HepG2 (cell line): ENCODE measurements at regions not wholly inside any gene's neighbourhood (a gene's known extent, or its start where the extent isn't known, plus 50 kb on each side); places are given as distances from the start of the nearest gene placed in this dataset.
"Not testable (repeated sequence)": the region's sequence is repeated elsewhere in the genome, so short reads cannot be mapped to it uniquely, and the experiment has no call there.

Experiments used
- ATAC-seq: fragments of 200-7000 bp; cut with Tn5 transposase; 3 replicates; pipeline ENCODE4 v1.9.1; 2020; ENCODE audit warnings: mild to moderate bottlenecking, moderate library complexity
- BruUV-seq: library from RNA; stranded (reverse); fragments of 400-500 nt; replicated peaks from 2 replicates; lab custom pipeline; 2021; lab: Mats Ljungman, UMichigan
- CTCF ChIA-PET: fragments of 300-600 bp; formaldehyde crosslinking; extraction: SDS; loops from one replicate; lab custom pipeline; 2021; ENCODE audit warnings: low total read pairs, inconsistent platforms, low intra/inter-chr PET ratio; lab: Yijun Ruan, JAX
- POLR2A ChIA-PET: fragments of 350-600 bp; sonication (Branson Sonifier 250); formaldehyde crosslinking; loops from one replicate; lab custom pipeline; 2020; ENCODE audit warnings: antibody characterized with exemption, inconsistent platforms; lab: Yijun Ruan, JAX
- DNase-seq: peaks from one replicate; pipeline ENCODE4 v3.0.0-alpha.2; 2015; ENCODE audit warnings: low spot score
- FAIRE-seq: peaks from 3 replicates; lab custom pipeline; 2011; peaks lifted over from hg19 to GRCh38; lab: Jason Lieb, UNC
- H2AFZ ChIP-seq: one replicate; pipeline ENCODE4 v1.6.1; 2011; ENCODE audit warnings: low read length, inconsistent platforms
- H3K27ac ChIP-seq: fragments of 300-600 bp; 3 replicates; pipeline ENCODE4 v1.8.0; 2011; ENCODE audit warnings: mixed run types, mild to moderate bottlenecking, mixed read lengths, low read length, inconsistent platforms; ENCODE audit not compliant: insufficient read depth; ENCODE audit errors: extremely low read length
- H3K27me3 ChIP-seq, 2 experiments: fragments of 200-600 bp in 1 of 2; 2 replicates in 1 of 2; 3 replicates in 1 of 2; pipeline versions ENCODE4 v1.6.0 to v1.8.0; 2011; ENCODE audit warnings: low read length in 2 of 2, mild to moderate bottlenecking in 2 of 2, moderate library complexity in 2 of 2, inconsistent platforms in 1 of 2; ENCODE audit not compliant: insufficient read depth in 2 of 2, control insufficient read depth in 1 of 2
- H3K36me3 ChIP-seq, 2 experiments: fragments of 200-600 bp in 1 of 2; replicated peaks in 1 of 2; 2 replicates in 1 of 2; 3 replicates in 1 of 2; pipeline versions ENCODE4 v1.5.1 to v1.8.0; 2011; ENCODE audit warnings: low read length in 2 of 2, inconsistent platforms in 1 of 2; ENCODE audit not compliant: insufficient read depth in 2 of 2, control insufficient read depth in 1 of 2
- H3K4me1 ChIP-seq: 2 replicates; pipeline ENCODE4 v1.5.1; 2012; ENCODE audit warnings: low read length, inconsistent platforms; ENCODE audit not compliant: insufficient read depth
- H3K4me2 ChIP-seq: 2 replicates; pipeline ENCODE4 v1.6.0; 2011; ENCODE audit warnings: low read depth, low read length, inconsistent platforms
- H3K4me3 ChIP-seq, 3 experiments: fragments of 200-600 bp in 1 of 3; sonication (generic), shearing (Covaris generic) in 1 of 3; replicated peaks in 1 of 3; 2 replicates each; pipeline ENCODE4 v1.5.1; 2011 to 2016; ENCODE audit warnings: low read length in 3 of 3, inconsistent platforms in 2 of 3, low read depth in 2 of 3, mild to moderate bottlenecking in 2 of 3, control low read depth in 1 of 3, mixed read lengths in 1 of 3; ENCODE audit not compliant: insufficient read depth in 1 of 3
- H3K79me2 ChIP-seq: one replicate; pipeline ENCODE4 v1.6.1; 2011; ENCODE audit warnings: low read length, inconsistent platforms; ENCODE audit not compliant: insufficient read depth
- H3K9ac ChIP-seq: 2 replicates; pipeline ENCODE4 v1.6.0; 2011; ENCODE audit warnings: mild to moderate bottlenecking, low read depth, low read length, inconsistent platforms; ENCODE audit not compliant: insufficient read depth
- H3K9me3 ChIP-seq: 2 replicates; pipeline ENCODE4 v1.5.1; 2012; ENCODE audit warnings: mild to moderate bottlenecking, low read length
- H4K20me1 ChIP-seq: 2 replicates; pipeline ENCODE4 v1.6.0; 2011; ENCODE audit warnings: inconsistent platforms, mild to moderate bottlenecking, low read length, moderate library complexity; ENCODE audit not compliant: insufficient read depth
- HOXA5 ChIP-seq: sonication (generic); formaldehyde crosslinking; IDR thresholded peaks from 2 replicates; pipeline ENCODE4 v1.4.0; 2020; ENCODE audit warnings: missing genetic modification reagents
- KLF13 ChIP-seq: sonication (generic); formaldehyde crosslinking; IDR thresholded peaks from 2 replicates; pipeline ENCODE4 v1.4.0; 2020; ENCODE audit warnings: mild to moderate bottlenecking, missing genetic modification reagents
- TBL1XR1 ChIP-seq: fragments of 150-350 bp; IDR thresholded peaks from 2 replicates; pipeline ENCODE4 v1.6.1; 2014; ENCODE audit warnings: borderline replicate concordance, low read length; ENCODE audit not compliant: partially characterized antibody
- ZKSCAN1 ChIP-seq: fragments of 150-350 bp; IDR thresholded peaks from 2 replicates; pipeline ENCODE4 v1.6.1; 2014; ENCODE audit warnings: low read length
- ZNF136 ChIP-seq: sonication (generic); formaldehyde crosslinking; IDR thresholded peaks from 2 replicates; pipeline ENCODE4 v1.8.1; 2022; ENCODE audit warnings: low read depth, mild to moderate bottlenecking, moderate library complexity, missing genetic modification reagents
- ZNF543 ChIP-seq: sonication (generic); formaldehyde crosslinking; IDR thresholded peaks from 2 replicates; pipeline ENCODE4 v1.4.0; 2020; ENCODE audit warnings: mild to moderate bottlenecking, missing genetic modification reagents
- ZNF678 ChIP-seq: sonication (generic); formaldehyde crosslinking; IDR thresholded peaks from 2 replicates; pipeline ENCODE4 v1.4.0; 2020; ENCODE audit warnings: mild to moderate bottlenecking, missing genetic modification reagents
- ZSCAN21 ChIP-seq: sonication (generic); formaldehyde crosslinking; IDR thresholded peaks from 2 replicates; pipeline ENCODE4 v1.8.0; 2022; ENCODE audit warnings: mild to moderate bottlenecking, missing genetic modification reagents, moderate library complexity, borderline replicate concordance
- ZSCAN9 ChIP-seq: IDR thresholded peaks from 2 replicates; pipeline ENCODE4 v1.6.1; 2016; ENCODE audit warnings: borderline replicate concordance
- WGBS: methylation state at CpG from one replicate; pipeline ENCODE4 v1.1.6; 2017; ENCODE audit warnings: low lambda C conversion rate; 5-methylcytosine and 5-hydroxymethylcytosine counted together
- in situ Hi-C: cut with HindIII; loops from 2 replicates; pipeline ENCODE4 v1.10.0; 2017; ENCODE audit warnings: low pct_unique_long_range_greater_than_20kb; ENCODE audit not compliant: extremely low pct_ligation_motif_present
- intact Hi-C: fragments of 100-400 bp; cut with micrococcal nuclease; formaldehyde crosslinking; loops from one replicate; pipeline ENCODE4 v1.10.0; 2022; ENCODE audit not compliant: unreplicated experiment
- TF ChIP-seq, protein P1 (sequence below): sonication (generic); formaldehyde crosslinking; IDR thresholded peaks from 2 replicates; pipeline ENCODE4 v1.5.1; 2020; ENCODE audit warnings: mild to moderate bottlenecking, moderate library complexity, missing genetic modification reagents
- TF ChIP-seq, protein P2 (sequence below): sonication (generic); formaldehyde crosslinking; IDR thresholded peaks from 2 replicates; pipeline ENCODE4 v1.4.0; 2020; ENCODE audit warnings: missing genetic modification reagents

DNA sequence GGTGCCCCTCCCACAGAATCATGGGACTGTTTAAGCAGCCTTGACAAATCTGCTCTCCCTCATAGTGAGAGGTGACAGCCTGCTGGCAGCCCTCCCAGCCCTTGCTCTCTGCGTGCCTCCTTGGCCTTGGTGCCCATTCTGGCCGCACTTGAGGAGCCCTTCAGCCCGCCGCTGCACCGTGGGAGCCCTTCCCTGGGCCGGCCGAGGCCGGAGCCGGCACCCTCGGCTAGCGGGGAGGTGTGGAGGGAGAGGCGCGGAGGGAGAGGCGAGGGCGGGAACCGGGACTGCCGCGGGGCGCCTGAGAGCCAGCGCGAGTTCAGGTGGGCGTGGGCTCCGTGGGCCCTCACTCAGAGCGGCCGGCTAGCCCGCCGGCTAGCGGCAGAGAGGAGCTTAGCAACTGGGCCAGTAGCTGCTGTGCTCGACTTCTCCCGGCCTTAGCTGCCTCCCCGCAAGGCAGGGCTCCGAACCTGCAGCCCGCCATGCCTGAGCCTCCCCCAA, 125.9 kb upstream of the MYO10 start (continued):
- no peak for TF ChIP-seq ZNF543
- no peak for TF ChIP-seq KLF13 (CRISPR knock-in tag)
- no peak for TF ChIP-seq ZKSCAN1
- TF ChIP-seq ZSCAN21 (CRISPR knock-in tag): no peak
- TF ChIP-seq, protein P1, sequence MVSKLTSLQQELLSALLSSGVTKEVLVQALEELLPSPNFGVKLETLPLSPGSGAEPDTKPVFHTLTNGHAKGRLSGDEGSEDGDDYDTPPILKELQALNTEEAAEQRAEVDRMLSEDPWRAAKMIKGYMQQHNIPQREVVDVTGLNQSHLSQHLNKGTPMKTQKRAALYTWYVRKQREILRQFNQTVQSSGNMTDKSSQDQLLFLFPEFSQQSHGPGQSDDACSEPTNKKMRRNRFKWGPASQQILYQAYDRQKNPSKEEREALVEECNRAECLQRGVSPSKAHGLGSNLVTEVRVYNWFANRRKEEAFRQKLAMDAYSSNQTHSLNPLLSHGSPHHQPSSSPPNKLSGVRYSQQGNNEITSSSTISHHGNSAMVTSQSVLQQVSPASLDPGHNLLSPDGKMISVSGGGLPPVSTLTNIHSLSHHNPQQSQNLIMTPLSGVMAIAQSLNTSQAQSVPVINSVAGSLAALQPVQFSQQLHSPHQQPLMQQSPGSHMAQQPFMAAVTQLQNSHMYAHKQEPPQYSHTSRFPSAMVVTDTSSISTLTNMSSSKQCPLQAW: no peak

DNA sequence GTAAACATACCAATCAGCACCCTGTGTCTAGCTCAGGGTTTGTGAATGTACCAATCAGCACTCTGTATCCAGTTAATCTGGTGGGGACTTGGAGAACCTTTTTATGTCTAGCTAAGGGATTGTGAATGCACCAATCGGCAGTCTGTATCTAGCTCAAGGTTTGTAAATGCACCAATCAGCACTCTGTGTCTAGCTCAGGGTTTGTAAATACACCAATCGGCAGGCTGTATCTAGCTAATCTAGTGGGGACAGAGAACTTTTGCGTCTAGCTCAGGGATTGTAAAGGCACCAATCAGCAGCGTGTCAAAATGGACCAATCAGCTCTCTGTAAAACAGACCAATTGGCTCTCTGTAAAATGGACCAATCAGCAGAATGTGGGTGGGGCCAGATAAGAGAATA, 126.7 kb upstream of the MYO10 start:
- H3K79me2 ChIP-seq, BruUV-seq, H3K4me2 ChIP-seq, in situ Hi-C loops, DNase-seq, CTCF ChIA-PET, H3K27me3 ChIP-seq, FAIRE-seq, H3K9me3 ChIP-seq, H3K27ac ChIP-seq, H3K4me3 ChIP-seq, ATAC-seq, intact Hi-C loops, H3K4me1 ChIP-seq, POLR2A ChIA-PET, H4K20me1 ChIP-seq, H3K9ac ChIP-seq, H3K36me3 ChIP-seq, H2AFZ ChIP-seq: not testable (repeated sequence)
- WGBS: 70% methylated on average over 2 of the region's 4 CpGs

GRCh38 chr5:17064241-17064640, 128.2 kb upstream of the MYO10 start:
- POLR2A ChIA-PET: no interaction called here
- Histone ChIP-seq H3K9ac (no peak overlapping the region), H3K36me3 (no peaks in the 10 kb centered on the region), H4K20me1 (no peaks in the 10 kb centered on the region), H3K4me3 (no peak overlapping the region), H3K4me2 (no peak overlapping the region), H3K27me3 (no peaks in the 10 kb centered on the region), H2AFZ (no peak overlapping the region), H3K79me2 (no peaks in the 10 kb centered on the region), H3K4me1 (no peaks in the 10 kb centered on the region), H3K27ac (no peak overlapping the region), H3K9me3 (no peaks in the 10 kb centered on the region)
- no TSS peak for BruUV-seq
- DNase-seq (no peak), FAIRE-seq (no peak), ATAC-seq (no peak)
- WGBS: 4% methylated on average over 3 of the region's 3 CpGs
- intact Hi-C loops (no loop called here), in situ Hi-C loops (no loop called here)
- CTCF ChIA-PET: no interaction called here
- no peak for TF ChIP-seq TBL1XR1
- TF ChIP-seq ZNF678 (CRISPR knock-in tag): no peak
- TF ChIP-seq ZNF136: no peak
- no peak for TF ChIP-seq HOXA5 (CRISPR knock-in tag)
- TF ChIP-seq, protein P2, sequence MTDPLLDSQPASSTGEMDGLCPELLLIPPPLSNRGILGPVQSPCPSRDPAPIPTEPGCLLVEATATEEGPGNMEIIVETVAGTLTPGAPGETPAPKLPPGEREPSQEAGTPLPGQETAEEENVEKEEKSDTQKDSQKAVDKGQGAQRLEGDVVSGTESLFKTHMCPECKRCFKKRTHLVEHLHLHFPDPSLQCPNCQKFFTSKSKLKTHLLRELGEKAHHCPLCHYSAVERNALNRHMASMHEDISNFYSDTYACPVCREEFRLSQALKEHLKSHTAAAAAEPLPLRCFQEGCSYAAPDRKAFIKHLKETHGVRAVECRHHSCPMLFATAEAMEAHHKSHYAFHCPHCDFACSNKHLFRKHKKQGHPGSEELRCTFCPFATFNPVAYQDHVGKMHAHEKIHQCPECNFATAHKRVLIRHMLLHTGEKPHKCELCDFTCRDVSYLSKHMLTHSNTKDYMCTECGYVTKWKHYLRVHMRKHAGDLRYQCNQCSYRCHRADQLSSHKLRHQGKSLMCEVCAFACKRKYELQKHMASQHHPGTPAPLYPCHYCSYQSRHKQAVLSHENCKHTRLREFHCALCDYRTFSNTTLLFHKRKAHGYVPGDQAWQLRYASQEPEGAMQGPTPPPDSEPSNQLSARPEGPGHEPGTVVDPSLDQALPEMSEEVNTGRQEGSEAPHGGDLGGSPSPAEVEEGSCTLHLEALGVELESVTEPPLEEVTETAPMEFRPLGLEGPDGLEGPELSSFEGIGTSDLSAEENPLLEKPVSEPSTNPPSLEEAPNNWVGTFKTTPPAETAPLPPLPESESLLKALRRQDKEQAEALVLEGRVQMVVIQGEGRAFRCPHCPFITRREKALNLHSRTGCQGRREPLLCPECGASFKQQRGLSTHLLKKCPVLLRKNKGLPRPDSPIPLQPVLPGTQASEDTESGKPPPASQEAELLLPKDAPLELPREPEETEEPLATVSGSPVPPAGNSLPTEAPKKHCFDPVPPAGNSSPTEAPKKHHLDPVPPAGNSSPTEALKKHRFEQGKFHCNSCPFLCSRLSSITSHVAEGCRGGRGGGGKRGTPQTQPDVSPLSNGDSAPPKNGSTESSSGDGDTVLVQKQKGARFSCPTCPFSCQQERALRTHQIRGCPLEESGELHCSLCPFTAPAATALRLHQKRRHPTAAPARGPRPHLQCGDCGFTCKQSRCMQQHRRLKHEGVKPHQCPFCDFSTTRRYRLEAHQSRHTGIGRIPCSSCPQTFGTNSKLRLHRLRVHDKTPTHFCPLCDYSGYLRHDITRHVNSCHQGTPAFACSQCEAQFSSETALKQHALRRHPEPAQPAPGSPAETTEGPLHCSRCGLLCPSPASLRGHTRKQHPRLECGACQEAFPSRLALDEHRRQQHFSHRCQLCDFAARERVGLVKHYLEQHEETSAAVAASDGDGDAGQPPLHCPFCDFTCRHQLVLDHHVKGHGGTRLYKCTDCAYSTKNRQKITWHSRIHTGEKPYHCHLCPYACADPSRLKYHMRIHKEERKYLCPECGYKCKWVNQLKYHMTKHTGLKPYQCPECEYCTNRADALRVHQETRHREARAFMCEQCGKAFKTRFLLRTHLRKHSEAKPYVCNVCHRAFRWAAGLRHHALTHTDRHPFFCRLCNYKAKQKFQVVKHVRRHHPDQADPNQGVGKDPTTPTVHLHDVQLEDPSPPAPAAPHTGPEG (CRISPR knock-in tag): no peak
- no peak for TF ChIP-seq ZSCAN9 (CRISPR knock-in tag)
